Brain microvascular endothelial cell (primary cell): ENCODE measurements at regions not wholly inside any gene's neighbourhood (a gene's known extent, or its start where the extent isn't known, plus 50 kb on each side); places are given as distances from the start of the nearest gene placed in this dataset.

Experiments used
- DNase-seq: peaks from one replicate; pipeline ENCODE4 v3.0.0-alpha.2; 2020
- H3K27ac ChIP-seq: fragments of 250-450 bp; sonication (Bioruptor Pico); 2 replicates; pipeline ENCODE4 v1.5.1; 2020; ENCODE audit warnings: mild to moderate bottlenecking, moderate library complexity
- H3K27me3 ChIP-seq: fragments of 250-450 bp; sonication (Bioruptor Pico); replicated peaks from 2 replicates; pipeline ENCODE4 v1.5.1; 2020; ENCODE audit warnings: mild to moderate bottlenecking
- H3K36me3 ChIP-seq: fragments of 250-450 bp; sonication (Bioruptor Pico); replicated peaks from 2 replicates; pipeline ENCODE4 v1.5.1; 2020; ENCODE audit warnings: mild to moderate bottlenecking
- H3K4me3 ChIP-seq: 2 replicates; pipeline ENCODE4 v1.5.1; 2011; ENCODE audit warnings: low read depth, mild to moderate bottlenecking, control low read depth, low read length, moderate library complexity
- in situ Hi-C: cut with HindIII; loops from 2 replicates; pipeline ENCODE4 v1.10.0; 2017; ENCODE audit warnings: low sequenced_read_pairs, low pct_ligation_motif_present
- TF ChIP-seq, protein P1 (sequence below): IDR thresholded peaks from 2 replicates; pipeline ENCODE4 v1.5.1; 2011; ENCODE audit warnings: low read depth, mild to moderate bottlenecking, moderate library complexity, low read length, control low read depth, inconsistent platforms; ENCODE audit errors: missing control alignments

DNA sequence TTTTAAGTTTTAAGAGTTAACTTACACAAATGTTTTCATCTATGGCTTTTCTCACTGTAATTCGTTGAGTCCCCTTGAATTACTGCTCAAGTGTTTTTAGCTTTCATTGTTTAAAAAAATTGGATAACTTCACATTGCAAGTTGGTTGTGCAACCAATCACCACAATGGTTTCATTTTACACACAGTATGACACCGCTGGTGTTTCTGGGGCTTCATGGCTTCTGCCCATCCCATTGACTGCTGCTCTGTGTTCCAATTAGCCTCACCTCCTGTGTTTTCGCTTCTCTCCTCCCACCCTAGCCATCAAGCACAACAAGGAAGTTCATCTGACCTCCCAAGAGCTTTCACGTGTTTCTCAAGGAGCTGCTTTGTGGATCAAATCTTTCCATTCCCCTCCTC lies 199.1 kb upstream of the CHAC2 start:
- Histone ChIP-seq H3K4me3 (no peak overlapping the region), H3K27ac (no peak overlapping the region), H3K27me3 (no peaks in the 10 kb centered on the region), H3K36me3 (no peaks in the 10 kb centered on the region)
- TF ChIP-seq, protein P1, sequence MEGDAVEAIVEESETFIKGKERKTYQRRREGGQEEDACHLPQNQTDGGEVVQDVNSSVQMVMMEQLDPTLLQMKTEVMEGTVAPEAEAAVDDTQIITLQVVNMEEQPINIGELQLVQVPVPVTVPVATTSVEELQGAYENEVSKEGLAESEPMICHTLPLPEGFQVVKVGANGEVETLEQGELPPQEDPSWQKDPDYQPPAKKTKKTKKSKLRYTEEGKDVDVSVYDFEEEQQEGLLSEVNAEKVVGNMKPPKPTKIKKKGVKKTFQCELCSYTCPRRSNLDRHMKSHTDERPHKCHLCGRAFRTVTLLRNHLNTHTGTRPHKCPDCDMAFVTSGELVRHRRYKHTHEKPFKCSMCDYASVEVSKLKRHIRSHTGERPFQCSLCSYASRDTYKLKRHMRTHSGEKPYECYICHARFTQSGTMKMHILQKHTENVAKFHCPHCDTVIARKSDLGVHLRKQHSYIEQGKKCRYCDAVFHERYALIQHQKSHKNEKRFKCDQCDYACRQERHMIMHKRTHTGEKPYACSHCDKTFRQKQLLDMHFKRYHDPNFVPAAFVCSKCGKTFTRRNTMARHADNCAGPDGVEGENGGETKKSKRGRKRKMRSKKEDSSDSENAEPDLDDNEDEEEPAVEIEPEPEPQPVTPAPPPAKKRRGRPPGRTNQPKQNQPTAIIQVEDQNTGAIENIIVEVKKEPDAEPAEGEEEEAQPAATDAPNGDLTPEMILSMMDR, result no peak
- in situ Hi-C loops, result no loop called here
- no peak for DNase-seq

DNA sequence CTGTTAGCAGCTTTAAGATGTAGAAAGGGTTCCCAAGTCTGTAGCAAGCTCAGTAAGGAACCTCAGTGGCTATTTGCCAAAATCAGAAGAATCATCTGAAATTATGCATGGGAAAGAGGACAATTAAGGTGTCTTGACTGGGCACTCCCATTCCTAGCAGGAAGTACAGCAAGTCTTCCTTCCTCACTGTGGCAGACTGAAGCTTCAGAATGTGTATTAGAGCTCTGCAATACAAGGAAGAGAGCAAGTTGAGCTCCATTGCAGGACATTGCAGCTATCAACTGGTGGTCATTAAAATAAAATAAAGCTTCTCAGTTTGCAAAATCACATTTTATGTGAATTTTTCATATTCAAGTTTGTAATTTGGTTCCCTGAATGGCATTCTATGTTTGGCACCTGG lies 200.5 kb upstream of the CHAC2 start:
- Histone ChIP-seq H3K36me3 (no peaks in the 10 kb centered on the region), H3K27ac (no peak overlapping the region), H3K27me3 (no peaks in the 10 kb centered on the region), H3K4me3 (no peak overlapping the region)
- DNase-seq, result no peak
- in situ Hi-C loops, result no loop called here
- TF ChIP-seq, protein P1, result no peak

DNA sequence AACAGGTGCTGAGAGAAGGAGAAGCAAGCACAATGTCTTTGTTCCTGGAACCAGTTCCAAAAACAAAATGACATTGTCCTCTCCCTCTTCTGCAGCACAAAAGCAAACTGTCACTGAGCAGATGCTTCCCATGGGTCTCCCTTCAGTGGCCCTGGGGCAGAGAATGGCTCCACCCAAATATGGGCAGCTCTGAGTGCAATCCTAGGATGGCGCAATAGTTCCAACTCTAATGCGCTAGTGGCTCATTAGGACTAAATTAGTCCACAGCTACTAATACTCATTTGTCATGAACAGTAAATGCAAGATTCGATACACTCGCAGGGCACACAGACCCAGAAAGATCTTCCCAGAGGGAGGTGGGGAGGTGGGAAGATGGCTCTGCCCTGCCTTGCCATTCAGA lies 205.2 kb upstream of the CHAC2 start:
- Histone ChIP-seq H3K36me3 (no peaks in the 10 kb centered on the region), H3K4me3 (no peak overlapping the region), H3K27me3 (no peaks in the 10 kb centered on the region), H3K27ac (no peak overlapping the region)
- in situ Hi-C loops, result no loop called here
- no peak for DNase-seq
- TF ChIP-seq, protein P1, result no peak

DNA sequence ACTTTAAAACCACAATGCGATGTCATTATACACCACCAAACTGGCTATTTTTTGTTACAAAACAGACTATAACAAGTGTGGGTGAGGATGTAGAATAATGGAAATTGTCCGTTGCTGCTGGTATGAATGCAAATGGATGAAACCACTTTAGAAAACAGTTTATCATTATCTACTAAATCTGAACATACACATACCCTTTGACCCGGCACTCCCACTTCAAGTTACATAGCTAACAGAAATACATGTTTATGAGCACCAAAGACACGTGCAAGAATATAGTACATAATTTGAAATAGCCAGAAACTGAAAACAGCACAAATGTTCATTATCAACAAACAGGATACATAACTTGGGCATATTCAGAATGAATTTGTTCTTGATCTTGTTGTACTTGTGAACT lies 206.4 kb upstream of the CHAC2 start:
- no peak overlapping the region for H3K27ac ChIP-seq
- DNase-seq, result no peak
- in situ Hi-C loops, result no loop called here

DNA sequence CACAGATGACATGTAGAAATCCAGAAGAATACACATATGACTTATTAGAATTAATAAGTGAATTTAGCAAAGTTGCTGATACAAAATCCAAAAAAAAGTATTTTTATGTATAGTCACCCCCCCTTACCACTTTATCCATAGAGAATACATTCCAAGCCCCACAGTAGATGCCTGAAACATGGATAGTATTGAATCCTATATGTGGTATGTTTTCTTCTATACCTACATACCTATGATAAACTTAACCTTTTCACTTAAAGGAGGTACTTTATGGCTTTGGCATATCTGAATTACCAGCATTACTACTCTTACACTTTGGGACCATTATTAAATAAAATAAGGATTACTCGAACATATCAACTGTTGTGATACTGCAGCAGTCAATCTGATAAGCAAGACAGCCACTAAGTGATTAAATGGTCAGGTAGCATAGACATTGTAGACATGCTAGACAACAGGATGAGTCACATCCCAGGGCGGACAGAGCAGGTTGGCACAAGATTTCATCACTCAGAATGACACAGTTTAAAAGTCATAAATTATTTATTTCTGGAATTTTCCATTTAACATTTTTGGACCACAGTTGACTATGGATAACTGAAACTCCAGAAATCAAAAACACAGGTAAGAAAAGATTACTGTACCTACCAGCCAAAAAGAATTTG lies 208.2 kb upstream of the CHAC2 start:
- no peaks in the 10 kb centered on the region for H3K27me3 ChIP-seq
- H3K27ac ChIP-seq, result no peak overlapping the region
- no peak for DNase-seq
- TF ChIP-seq, protein P1, result no peak
- in situ Hi-C loops, result no loop called here
- no peak overlapping the region for H3K4me3 ChIP-seq
- no peaks in the 10 kb centered on the region for H3K36me3 ChIP-seq

More for the DNA sequence above, 206.4 kb upstream of the CHAC2 start:
- no peak overlapping the region for H3K4me3 ChIP-seq
- TF ChIP-seq, protein P1, result no peak
- no peaks in the 10 kb centered on the region for H3K27me3 ChIP-seq
- no peaks in the 10 kb centered on the region for H3K36me3 ChIP-seq

DNA sequence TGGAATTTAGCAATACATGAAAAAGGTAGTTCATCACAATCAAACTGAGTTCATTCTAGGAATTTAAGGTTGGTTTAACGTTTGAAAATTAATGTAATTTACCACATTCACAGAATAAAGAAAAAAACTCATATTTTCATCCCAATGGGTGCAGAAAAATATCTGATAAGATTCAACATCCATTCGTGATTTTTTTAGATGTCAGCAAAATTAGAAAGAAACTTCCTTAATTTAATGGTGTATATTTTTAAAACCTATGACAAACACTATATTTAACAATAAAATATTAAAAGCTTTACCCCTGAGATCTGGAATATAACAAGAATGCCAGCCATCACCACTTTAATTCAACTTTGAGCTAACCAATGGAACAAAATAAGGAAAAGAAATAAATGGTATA lies 208.7 kb upstream of the CHAC2 start:
- TF ChIP-seq, protein P1, result no peak
- DNase-seq, result no peak
- no peak overlapping the region for H3K27ac ChIP-seq
- in situ Hi-C loops, result no loop called here
- no peak overlapping the region for H3K4me3 ChIP-seq
- H3K27me3 ChIP-seq, result no peaks in the 10 kb centered on the region
- H3K36me3 ChIP-seq, result no peaks in the 10 kb centered on the region
